Activated naive CD8-positive, alpha-beta T cell treated with anti-CD3 and anti-CD28 coated beads, Interleukin-2, amount 10 ng/mL, durations not matched to agents 7 days and 5 days (primary cell): ENCODE measurements at regions not wholly inside any gene's neighbourhood (a gene's known extent, or its start where the extent isn't known, plus 50 kb on each side); places are given as distances from the start of the nearest gene placed in this dataset.

Source experiments
- ATAC-seq: fragments of 150-1000 bp; cut with Tn5 transposase; one replicate; pipeline ENCODE4 v1.10.0; 2021; ENCODE audit warnings: low read depth, moderate library complexity
- POLR2A ChIA-PET: fragments of 350-600 bp; sonication (Branson Sonifier 250); formaldehyde crosslinking; loops from one replicate; lab custom pipeline; 2021; ENCODE audit warnings: antibody characterized with exemption; lab: Charles Lee
- DNase-seq: peaks from one replicate; pipeline ENCODE4 v3.0.0; 2021
- H3K27ac Mint-ChIP-seq: one replicate; pipeline ENCODE4 v1.8.0; 2022; ENCODE audit warnings: mild to moderate bottlenecking, mixed read lengths
- H3K27me3 Mint-ChIP-seq: one replicate; pipeline ENCODE4 v1.8.0; 2022; ENCODE audit warnings: mild to moderate bottlenecking, moderate library complexity, mixed read lengths
- H3K36me3 Mint-ChIP-seq: one replicate; pipeline ENCODE4 v1.8.0; 2021; ENCODE audit warnings: mild to moderate bottlenecking, mixed read lengths
- H3K4me1 Mint-ChIP-seq: one replicate; pipeline ENCODE4 v1.8.0; 2021; ENCODE audit warnings: mixed read lengths
- H3K4me3 Mint-ChIP-seq: one replicate; pipeline ENCODE4 v1.8.0; 2022; ENCODE audit warnings: mild to moderate bottlenecking, moderate library complexity, mixed read lengths
- H3K9me3 Mint-ChIP-seq: one replicate; pipeline ENCODE4 v1.8.0; 2021; ENCODE audit warnings: mixed read lengths

GRCh38 chr3:101939361-101940049, 90.2 kb downstream of the NFKBIZ start:
- no peaks in the 10 kb centered on the region for H3K27me3 Mint-ChIP-seq
- DNase-seq, result no peak
- H3K4me1 Mint-ChIP-seq, result peaks cover 32% of the 10 kb centered on the region
- no peak overlapping the region for H3K4me3 Mint-ChIP-seq
- ATAC-seq, result no peak
- H3K27ac Mint-ChIP-seq, result no peak overlapping the region
- POLR2A ChIA-PET, result interaction anchor here (1.4 to 1.5 kb wide), 2 partner anchors 90 to 112 kb away, joined by 3 to 5 read pairs; partner anchors contain the start of gene NFKBIZ
- peaks cover 2% of the 10 kb centered on the region for H3K36me3 Mint-ChIP-seq
- no peaks in the 10 kb centered on the region for H3K9me3 Mint-ChIP-seq

- Mint-ChIP-seq H3K27ac (no peak overlapping the region), H3K4me1 (peaks cover 29% of the 10 kb centered on the region), H3K36me3 (peaks cover 4% of the 10 kb centered on the region), H3K27me3 (no peaks in the 10 kb centered on the region), H3K9me3 (no peaks in the 10 kb centered on the region), H3K4me3 (no peak overlapping the region)
- DNase-seq (no peak), ATAC-seq (no peak)
- POLR2A ChIA-PET, result no interaction called here
Measured at GRCh38 chr3:101940521-101941317, 91.4 kb downstream of the NFKBIZ start.

- no peak overlapping the region for H3K27ac Mint-ChIP-seq
- peaks cover 4% of the 10 kb centered on the region for H3K36me3 Mint-ChIP-seq
- peaks cover 28% of the 10 kb centered on the region for H3K4me1 Mint-ChIP-seq
- no peaks in the 10 kb centered on the region for H3K27me3 Mint-ChIP-seq
- ATAC-seq, result no peak
- H3K9me3 Mint-ChIP-seq, result no peaks in the 10 kb centered on the region
- DNase-seq, result no peak
- POLR2A ChIA-PET, result no interaction called here
- H3K4me3 Mint-ChIP-seq, result no peak overlapping the region
Measured at GRCh38 chr3:101941318-101942040, 92.2 kb downstream of the NFKBIZ start.

- DNase-seq (no peak), ATAC-seq (no peak)
- Mint-ChIP-seq H3K27ac (no peak overlapping the region), H3K36me3 (peaks cover 4% of the 10 kb centered on the region), H3K9me3 (no peaks in the 10 kb centered on the region), H3K4me1 (peaks cover 20% of the 10 kb centered on the region), H3K4me3 (peak overlapping the region; percentile 49), H3K27me3 (no peaks in the 10 kb centered on the region)
- POLR2A ChIA-PET, result no interaction called here
Measured at GRCh38 chr3:101942356-101942755, 93.0 kb downstream of the NFKBIZ start.

GRCh38 chr3:101943029-101943428, 93.7 kb downstream of the NFKBIZ start:
- ATAC-seq (no peak), DNase-seq (no peak)
- no peaks in the 10 kb centered on the region for H3K27me3 Mint-ChIP-seq
- H3K27ac Mint-ChIP-seq, result no peak overlapping the region
- peaks cover 19% of the 10 kb centered on the region for H3K4me1 Mint-ChIP-seq
- POLR2A ChIA-PET, result no interaction called here
- H3K36me3 Mint-ChIP-seq, result peaks cover 4% of the 10 kb centered on the region
- H3K4me3 Mint-ChIP-seq, result no peak overlapping the region
- H3K9me3 Mint-ChIP-seq, result peaks cover 2% of the 10 kb centered on the region

- no peak overlapping the region for H3K27ac Mint-ChIP-seq
- H3K27me3 Mint-ChIP-seq, result no peaks in the 10 kb centered on the region
- H3K4me1 Mint-ChIP-seq, result peaks cover 20% of the 10 kb centered on the region
- no peak for DNase-seq
- no peak overlapping the region for H3K4me3 Mint-ChIP-seq
- POLR2A ChIA-PET, result no interaction called here
- H3K9me3 Mint-ChIP-seq, result peaks cover 2% of the 10 kb centered on the region
- no peak for ATAC-seq
- H3K36me3 Mint-ChIP-seq, result peaks cover 4% of the 10 kb centered on the region
Measured at GRCh38 chr3:101944308-101944707, 95.0 kb downstream of the NFKBIZ start.

GRCh38 chr3:101945980-101946379, 96.7 kb downstream of the NFKBIZ start:
- POLR2A ChIA-PET, result no interaction called here
- no peak for DNase-seq
- no peak for ATAC-seq
- Mint-ChIP-seq H3K27ac (no peak overlapping the region), H3K9me3 (peaks cover 2% of the 10 kb centered on the region), H3K36me3 (peaks cover 8% of the 10 kb centered on the region), H3K4me3 (no peak overlapping the region), H3K4me1 (peaks cover 28% of the 10 kb centered on the region), H3K27me3 (no peaks in the 10 kb centered on the region)

- DNase-seq, result no peak
- peaks cover 28% of the 10 kb centered on the region for H3K4me1 Mint-ChIP-seq
- peaks cover 2% of the 10 kb centered on the region for H3K9me3 Mint-ChIP-seq
- ATAC-seq, result no peak
- peaks cover 8% of the 10 kb centered on the region for H3K36me3 Mint-ChIP-seq
- H3K27me3 Mint-ChIP-seq, result no peaks in the 10 kb centered on the region
- H3K27ac Mint-ChIP-seq, result no peak overlapping the region
- POLR2A ChIA-PET, result no interaction called here
- H3K4me3 Mint-ChIP-seq, result no peak overlapping the region
Measured at GRCh38 chr3:101946906-101947305, 97.6 kb downstream of the NFKBIZ start.

GRCh38 chr3:101950510-101950909, 101.2 kb downstream of the NFKBIZ start:
- peaks cover 17% of the 10 kb centered on the region for H3K4me1 Mint-ChIP-seq
- H3K27me3 Mint-ChIP-seq, result no peaks in the 10 kb centered on the region
- DNase-seq, result no peak
- POLR2A ChIA-PET, result no interaction called here
- no peak overlapping the region for H3K4me3 Mint-ChIP-seq
- peaks cover 5% of the 10 kb centered on the region for H3K36me3 Mint-ChIP-seq
- peaks cover 5% of the 10 kb centered on the region for H3K9me3 Mint-ChIP-seq
- H3K27ac Mint-ChIP-seq, result peak overlapping the region; percentile 6
- peak; percentile 77 for ATAC-seq

- ATAC-seq, result no peak
- POLR2A ChIA-PET, result interaction anchor here (1.6 kb wide), 1 partner anchor 11 kb away, joined by 5 read pairs; no protein-coding TSS in a partner anchor
- no peak for DNase-seq
- Mint-ChIP-seq H3K4me1 (peaks cover 13% of the 10 kb centered on the region), H3K9me3 (peaks cover 8% of the 10 kb centered on the region), H3K27ac (no peak overlapping the region), H3K36me3 (peaks cover 5% of the 10 kb centered on the region), H3K27me3 (no peaks in the 10 kb centered on the region), H3K4me3 (no peak overlapping the region)
Measured at GRCh38 chr3:101950985-101951733, 101.8 kb downstream of the NFKBIZ start.

GRCh38 chr3:101954361-101954760, 105.0 kb downstream of the NFKBIZ start:
- Mint-ChIP-seq H3K4me3 (no peak overlapping the region), H3K36me3 (peaks cover 8% of the 10 kb centered on the region), H3K9me3 (peaks cover 8% of the 10 kb centered on the region), H3K27ac (no peak overlapping the region), H3K27me3 (no peaks in the 10 kb centered on the region), H3K4me1 (peaks cover 11% of the 10 kb centered on the region)
- no peak for DNase-seq
- ATAC-seq, result no peak
- POLR2A ChIA-PET, result no interaction called here

- DNase-seq (no peak), ATAC-seq (no peak)
- Mint-ChIP-seq H3K27ac (no peak overlapping the region), H3K4me1 (peaks cover 9% of the 10 kb centered on the region), H3K4me3 (no peak overlapping the region), H3K36me3 (peaks cover 8% of the 10 kb centered on the region), H3K27me3 (no peaks in the 10 kb centered on the region), H3K9me3 (peaks cover 8% of the 10 kb centered on the region)
- POLR2A ChIA-PET, result no interaction called here
Measured at GRCh38 chr3:101954936-101955335, 105.6 kb downstream of the NFKBIZ start.

GRCh38 chr3:101962055-101962454, 112.7 kb downstream of the NFKBIZ start:
- no peak overlapping the region for H3K27ac Mint-ChIP-seq
- peaks cover 11% of the 10 kb centered on the region for H3K9me3 Mint-ChIP-seq
- H3K36me3 Mint-ChIP-seq, result peaks cover 2% of the 10 kb centered on the region
- POLR2A ChIA-PET, result interaction anchor here (1.8 kb wide), 1 partner anchor 10 kb away, joined by 5 read pairs; no protein-coding TSS in a partner anchor
- ATAC-seq, result no peak
- H3K4me1 Mint-ChIP-seq, result peaks cover 13% of the 10 kb centered on the region
- no peaks in the 10 kb centered on the region for H3K27me3 Mint-ChIP-seq
- H3K4me3 Mint-ChIP-seq, result no peak overlapping the region
- no peak for DNase-seq
